Trophoblast cell (in vitro differentiated cells and primary cell): ENCODE measurements at regions not wholly inside any gene's neighbourhood (a gene's known extent, or its start where the extent isn't known, plus 50 kb on each side); places are given as distances from the start of the nearest gene placed in this dataset.

Experiments
- DNase-seq, 2 donors: peaks; one replicate each; pipeline ENCODE4 v3.0.0-alpha.2; 2016
- H2AFZ ChIP-seq: 2 replicates; pipeline ENCODE4 v1.6.1; 2013; ENCODE audit warnings: low read length, moderate library complexity, mild to moderate bottlenecking; ENCODE audit not compliant: insufficient read depth, poor library complexity
- H2AK5ac ChIP-seq: 2 replicates; pipeline ENCODE4 v1.6.1; 2013; ENCODE audit warnings: mild to moderate bottlenecking, low read length
- H2BK120ac ChIP-seq: 2 replicates; pipeline ENCODE4 v1.6.1; 2013; ENCODE audit warnings: low read length, mild to moderate bottlenecking, moderate library complexity; ENCODE audit not compliant: insufficient read depth, poor library complexity
- H2BK12ac ChIP-seq: 2 replicates; pipeline ENCODE4 v1.6.1; 2013; ENCODE audit warnings: mild to moderate bottlenecking, low read length, moderate library complexity
- H2BK5ac ChIP-seq: 2 replicates; pipeline ENCODE4 v1.6.1; 2013; ENCODE audit warnings: low read length, low read depth, moderate library complexity, mild to moderate bottlenecking; ENCODE audit not compliant: poor library complexity
- H3K14ac ChIP-seq: 2 replicates; pipeline ENCODE4 v1.6.1; 2013; ENCODE audit warnings: mild to moderate bottlenecking, low read length
- H3K18ac ChIP-seq: 2 replicates; pipeline ENCODE4 v1.6.1; 2013; ENCODE audit warnings: mild to moderate bottlenecking, low read length
- H3K23ac ChIP-seq: 2 replicates; pipeline ENCODE4 v1.6.1; 2013; ENCODE audit warnings: low read length
- H3K27ac ChIP-seq: 2 replicates; pipeline ENCODE4 v1.5.1; 2013; ENCODE audit warnings: low read depth, mild to moderate bottlenecking, inconsistent platforms, low read length, moderate library complexity
- H3K27me3 ChIP-seq: 2 replicates; pipeline ENCODE4 v1.6.1; 2013; ENCODE audit warnings: inconsistent platforms, mild to moderate bottlenecking, low read length, moderate library complexity; ENCODE audit not compliant: insufficient read depth
- H3K36me3 ChIP-seq, 2 experiments: 1 replicate in 1 of 2; 2 replicates in 1 of 2; pipeline ENCODE4 v1.6.1; 2013; ENCODE audit warnings: low read length in 2 of 2, mild to moderate bottlenecking in 2 of 2, moderate library complexity in 1 of 2; ENCODE audit not compliant: insufficient read depth in 2 of 2, control insufficient read depth in 1 of 2
- H3K4ac ChIP-seq: 2 replicates; pipeline ENCODE4 v1.6.1; 2013; ENCODE audit warnings: low read depth, mild to moderate bottlenecking, low read length, moderate library complexity
- H3K4me1 ChIP-seq, 2 experiments: 1 replicate in 1 of 2; 2 replicates in 1 of 2; pipeline ENCODE4 v1.6.1; 2013; ENCODE audit warnings: low read length in 2 of 2, mild to moderate bottlenecking in 2 of 2, moderate library complexity in 1 of 2; ENCODE audit not compliant: insufficient read depth in 2 of 2, control insufficient read depth in 1 of 2
- H3K4me2 ChIP-seq: 2 replicates; pipeline ENCODE4 v1.6.1; 2013; ENCODE audit warnings: inconsistent platforms, mild to moderate bottlenecking, low read length, moderate library complexity
- H3K4me3 ChIP-seq: 2 replicates; pipeline ENCODE4 v1.5.1; 2013; ENCODE audit warnings: mild to moderate bottlenecking, low read depth, low read length, inconsistent platforms
- H3K79me1 ChIP-seq: one replicate; pipeline ENCODE4 v1.6.1; 2013; ENCODE audit warnings: low read length
- H3K79me2 ChIP-seq: 2 replicates; pipeline ENCODE4 v1.6.1; 2013; ENCODE audit warnings: low read length, mild to moderate bottlenecking; ENCODE audit not compliant: control insufficient read depth, insufficient read depth, poor library complexity
- H3K9ac ChIP-seq: 2 replicates; pipeline ENCODE4 v1.6.1; 2013; ENCODE audit warnings: mild to moderate bottlenecking, low read length
- H3K9me3 ChIP-seq: 2 replicates; pipeline ENCODE4 v1.6.1; 2013; ENCODE audit warnings: low read depth, mild to moderate bottlenecking, control low read depth, inconsistent platforms, low read length; ENCODE audit not compliant: insufficient read depth
- H4K12ac ChIP-seq: 2 replicates; pipeline ENCODE4 v1.6.1; 2013; ENCODE audit warnings: low read depth, mild to moderate bottlenecking, low read length, moderate library complexity
- H4K8ac ChIP-seq: 2 replicates; pipeline ENCODE4 v1.6.1; 2013; ENCODE audit warnings: low read depth, mild to moderate bottlenecking, low read length, moderate library complexity
- H4K91ac ChIP-seq: one replicate; pipeline ENCODE4 v1.6.1; 2013; ENCODE audit warnings: low read depth, mild to moderate bottlenecking, low read length, moderate library complexity
- WGBS: extraction: QIAGEN DNeasy Blood & Tissue Kit; methylation state at CpG from one replicate; pipeline ENCODE4 v1.1.7; 2013; ENCODE audit warnings: missing lambda C conversion rate; ENCODE audit not compliant: insufficient read length, insufficient coverage; ENCODE audit errors: extremely low coverage; 5-methylcytosine and 5-hydroxymethylcytosine counted together

- WGBS = no CpG with 5 or more reads among the region's 8 CpGs
- H3K4ac ChIP-seq = no peak overlapping the region
- H2BK120ac ChIP-seq = no peak overlapping the region
- no peak overlapping the region for H3K18ac ChIP-seq
- no peaks in the 10 kb centered on the region for H3K9me3 ChIP-seq
- no peak overlapping the region for H2BK12ac ChIP-seq
- no peak overlapping the region for H3K14ac ChIP-seq
- H3K23ac ChIP-seq = no peak overlapping the region
- no peak overlapping the region for H3K9ac ChIP-seq
- no peak overlapping the region for H4K91ac ChIP-seq
- H2AFZ ChIP-seq = no peak overlapping the region
- H3K4me1 ChIP-seq = no peaks in the 10 kb centered on the region
- H3K27me3 ChIP-seq = no peaks in the 10 kb centered on the region
- H3K36me3 ChIP-seq = no peaks in the 10 kb centered on the region
- no peak overlapping the region for H4K12ac ChIP-seq
- DNase-seq = no peak
- no peak overlapping the region for H4K8ac ChIP-seq
- H3K4me3 ChIP-seq = no peak overlapping the region
- no peaks in the 10 kb centered on the region for H3K79me1 ChIP-seq
- no peak overlapping the region for H2BK5ac ChIP-seq
- H3K27ac ChIP-seq = no peak overlapping the region
- H2AK5ac ChIP-seq = no peak overlapping the region
- H3K79me2 ChIP-seq = no peaks in the 10 kb centered on the region
- H3K4me2 ChIP-seq = no peak overlapping the region
These were observed 121.9 kb upstream of the HAAO start for GRCh38 chr2:42914314-42914713.

GRCh38 chr2:42913280-42913878 lies 121.0 kb upstream of the HAAO start:
- no peak overlapping the region for H4K12ac ChIP-seq
- no peak overlapping the region for H4K8ac ChIP-seq
- no peaks in the 10 kb centered on the region for H3K9me3 ChIP-seq
- H3K4me2 ChIP-seq = no peak overlapping the region
- no peak overlapping the region for H3K27ac ChIP-seq
- no peaks in the 10 kb centered on the region for H3K36me3 ChIP-seq
- no CpG with 5 or more reads among the region's 2 CpGs for WGBS
- no peak overlapping the region for H3K23ac ChIP-seq
- no peak overlapping the region for H2BK12ac ChIP-seq
- H2BK5ac ChIP-seq = no peak overlapping the region
- no peaks in the 10 kb centered on the region for H3K27me3 ChIP-seq
- no peak overlapping the region for H2AFZ ChIP-seq
- no peak overlapping the region for H2AK5ac ChIP-seq
- H3K4me1 ChIP-seq = no peaks in the 10 kb centered on the region
- no peak overlapping the region for H3K4ac ChIP-seq
- H3K18ac ChIP-seq = no peak overlapping the region
- H4K91ac ChIP-seq = no peak overlapping the region
- no peak for DNase-seq
- H3K14ac ChIP-seq = no peak overlapping the region
- no peak overlapping the region for H3K9ac ChIP-seq
- H3K79me2 ChIP-seq = no peaks in the 10 kb centered on the region
- H2BK120ac ChIP-seq = no peak overlapping the region
- H3K79me1 ChIP-seq = no peaks in the 10 kb centered on the region
- H3K4me3 ChIP-seq = no peak overlapping the region

- Histone ChIP-seq H3K14ac (no peak overlapping the region), H3K27me3 (no peaks in the 10 kb centered on the region), H3K36me3 (no peaks in the 10 kb centered on the region), H4K12ac (no peak overlapping the region), H2AK5ac (no peak overlapping the region), H3K27ac (no peak overlapping the region), H3K18ac (no peak overlapping the region), H3K4me2 (no peak overlapping the region), H4K8ac (no peak overlapping the region), H4K91ac (no peak overlapping the region), H3K79me2 (no peaks in the 10 kb centered on the region), H3K23ac (no peak overlapping the region), H3K9ac (no peak overlapping the region), H3K79me1 (peaks cover 7% of the 10 kb centered on the region), H2BK5ac (no peak overlapping the region), H2BK120ac (no peak overlapping the region), H3K4me1 (peaks cover 15 to 18% of the 10 kb centered on the region in 2 experiments), H2AFZ (no peak overlapping the region), H3K9me3 (no peaks in the 10 kb centered on the region), H2BK12ac (no peak overlapping the region), H3K4me3 (no peak overlapping the region), H3K4ac (no peak overlapping the region)
- WGBS = no CpG with 5 or more reads among the region's 3 CpGs
- no peak for DNase-seq
These were observed 118.4 kb upstream of the HAAO start for GRCh38 chr2:42910645-42911405.

- no peak for DNase-seq
- H2BK120ac ChIP-seq = no peak overlapping the region
These were observed 117.6 kb upstream of the HAAO start for GRCh38 chr2:42909966-42910365.

More at GRCh38 chr2:42909966-42910365, 117.6 kb upstream of the HAAO start:
- Histone ChIP-seq H4K91ac (no peak overlapping the region), H3K79me1 (peaks cover 7% of the 10 kb centered on the region), H2AFZ (no peak overlapping the region), H3K4me1 (peaks cover 19 to 23% of the 10 kb centered on the region in 2 experiments), H3K4me2 (no peak overlapping the region), H2AK5ac (peak overlapping the region; percentile 7), H3K27ac (no peak overlapping the region), H3K9me3 (no peaks in the 10 kb centered on the region), H3K23ac (peak overlapping the region; percentile 37), H3K36me3 (no peaks in the 10 kb centered on the region), H3K18ac (no peak overlapping the region), H3K27me3 (no peaks in the 10 kb centered on the region), H3K79me2 (no peaks in the 10 kb centered on the region), H2BK5ac (no peak overlapping the region), H4K12ac (no peak overlapping the region), H3K9ac (no peak overlapping the region), H3K14ac (no peak overlapping the region), H3K4ac (no peak overlapping the region), H2BK12ac (no peak overlapping the region), H4K8ac (no peak overlapping the region), H3K4me3 (no peak overlapping the region)
- WGBS = no CpG with 5 or more reads among the region's 7 CpGs
